ENCODE measurements at regions not wholly inside any gene's neighbourhood (a gene's known extent, or its start where the extent isn't known, plus 50 kb on each side); places are given as distances from the start of the nearest gene placed in this dataset.

GRCh38 chr1:34648501-34648900, 106.3 kb upstream of the GJB5 start:
- TF ChIP-seq CTCF (IDR thresholded peaks at IDR 0.05; ENCODE audit: poor library complexity) (no peak), EZH2 (IDR thresholded peaks at IDR 0.05; ENCODE audit: borderline replicate concordance) (no peak)

All from hepatocyte (in vitro differentiated cells).